ENCODE measurements at regions not wholly inside any gene's neighbourhood (a gene's known extent, or its start where the extent isn't known, plus 50 kb on each side); places are given as distances from the start of the nearest gene placed in this dataset.
"Not testable (repeated sequence)": the region's sequence is repeated elsewhere in the genome, so short reads cannot be mapped to it uniquely, and the experiment has no call there.

GRCh38 chr4:186846426-186846825 is 122.8 kb upstream of the FAT1 start:
- POLR2A ChIA-PET = no interaction called here
- no peaks in the 10 kb centered on the region for H3K27me3 Mint-ChIP-seq
- H3K4me1 Mint-ChIP-seq = no peaks in the 10 kb centered on the region
- peaks cover 4% of the 10 kb centered on the region for H3K9me3 Mint-ChIP-seq
- ATAC-seq (ENCODE audit: low read depth) (no peak), DNase-seq (no peak)
- no peak overlapping the region for H3K27ac Mint-ChIP-seq
- H3K36me3 Mint-ChIP-seq = no peaks in the 10 kb centered on the region
- no peak overlapping the region for H3K4me3 Mint-ChIP-seq

- H3K4me3 Mint-ChIP-seq; H3K9me3 Mint-ChIP-seq; H3K36me3 Mint-ChIP-seq; H3K27me3 Mint-ChIP-seq; DNase-seq; H3K4me1 Mint-ChIP-seq; ATAC-seq (ENCODE audit: low read depth); POLR2A ChIA-PET; H3K27ac Mint-ChIP-seq: not testable (repeated sequence)
These were observed 123.9 kb upstream of the FAT1 start for GRCh38 chr4:186847429-186848131.

- Mint-ChIP-seq H3K4me1 (no peaks in the 10 kb centered on the region), H3K9me3 (peaks cover 3% of the 10 kb centered on the region), H3K27ac (no peak overlapping the region), H3K36me3 (no peaks in the 10 kb centered on the region), H3K27me3 (no peaks in the 10 kb centered on the region), H3K4me3 (no peak overlapping the region)
- DNase-seq (no peak), ATAC-seq (ENCODE audit: low read depth) (no peak)
- POLR2A ChIA-PET = no interaction called here
These were observed 124.8 kb upstream of the FAT1 start for GRCh38 chr4:186848437-186848836.

GRCh38 chr4:186851291-186852072 is 127.8 kb upstream of the FAT1 start:
- H3K27ac Mint-ChIP-seq = no peak overlapping the region
- peaks cover 2% of the 10 kb centered on the region for H3K9me3 Mint-ChIP-seq
- no peaks in the 10 kb centered on the region for H3K4me1 Mint-ChIP-seq
- POLR2A ChIA-PET = no interaction called here
- H3K27me3 Mint-ChIP-seq = no peaks in the 10 kb centered on the region
- no peaks in the 10 kb centered on the region for H3K36me3 Mint-ChIP-seq
- DNase-seq (no peak), ATAC-seq (ENCODE audit: low read depth) (no peak)
- no peak overlapping the region for H3K4me3 Mint-ChIP-seq

GRCh38 chr4:186852073-186852420 is 128.4 kb upstream of the FAT1 start:
- ATAC-seq (ENCODE audit: low read depth) (no peak), DNase-seq (no peak)
- H3K27me3 Mint-ChIP-seq = no peaks in the 10 kb centered on the region
- peaks cover 2% of the 10 kb centered on the region for H3K9me3 Mint-ChIP-seq
- POLR2A ChIA-PET = no interaction called here
- no peak overlapping the region for H3K27ac Mint-ChIP-seq
- H3K36me3 Mint-ChIP-seq = no peaks in the 10 kb centered on the region
- no peaks in the 10 kb centered on the region for H3K4me1 Mint-ChIP-seq
- H3K4me3 Mint-ChIP-seq = no peak overlapping the region

- no peak overlapping the region for H3K4me3 Mint-ChIP-seq
- POLR2A ChIA-PET = no interaction called here
- H3K4me1 Mint-ChIP-seq = no peaks in the 10 kb centered on the region
These were observed 129.3 kb upstream of the FAT1 start for GRCh38 chr4:186852964-186853391.

GRCh38 chr4:186854256-186854655 is 130.6 kb upstream of the FAT1 start:
- no peaks in the 10 kb centered on the region for H3K36me3 Mint-ChIP-seq
- no peak for ATAC-seq (ENCODE audit: low read depth)
- no peak overlapping the region for H3K4me3 Mint-ChIP-seq
- no peaks in the 10 kb centered on the region for H3K9me3 Mint-ChIP-seq
- no peaks in the 10 kb centered on the region for H3K27me3 Mint-ChIP-seq
- H3K4me1 Mint-ChIP-seq = no peaks in the 10 kb centered on the region
- POLR2A ChIA-PET = no interaction called here
- no peak overlapping the region for H3K27ac Mint-ChIP-seq
- no peak for DNase-seq

More at GRCh38 chr4:186852964-186853391, 129.3 kb upstream of the FAT1 start:
- Mint-ChIP-seq H3K27ac (no peak overlapping the region), H3K9me3 (peaks cover 2% of the 10 kb centered on the region), H3K27me3 (no peaks in the 10 kb centered on the region), H3K36me3 (no peaks in the 10 kb centered on the region)
- ATAC-seq (ENCODE audit: low read depth) = no peak
- no peak for DNase-seq

GRCh38 chr4:186855111-186855510 is 131.5 kb upstream of the FAT1 start:
- Mint-ChIP-seq H3K27me3 (no peaks in the 10 kb centered on the region), H3K27ac (no peak overlapping the region), H3K9me3 (no peaks in the 10 kb centered on the region), H3K4me3 (no peak overlapping the region), H3K4me1 (no peaks in the 10 kb centered on the region), H3K36me3 (no peaks in the 10 kb centered on the region)
- ATAC-seq (ENCODE audit: low read depth) (no peak), DNase-seq (no peak)
- POLR2A ChIA-PET = no interaction called here

GRCh38 chr4:186857793-186858192 is 134.1 kb upstream of the FAT1 start:
- no peak for DNase-seq
- Mint-ChIP-seq H3K36me3 (no peaks in the 10 kb centered on the region), H3K4me1 (no peaks in the 10 kb centered on the region), H3K9me3 (no peaks in the 10 kb centered on the region), H3K4me3 (no peak overlapping the region), H3K27ac (no peak overlapping the region), H3K27me3 (no peaks in the 10 kb centered on the region)
- POLR2A ChIA-PET = no interaction called here
- no peak for ATAC-seq (ENCODE audit: low read depth)

GRCh38 chr4:186858355-186858754 is 134.7 kb upstream of the FAT1 start:
- no peaks in the 10 kb centered on the region for H3K9me3 Mint-ChIP-seq
- no peaks in the 10 kb centered on the region for H3K4me1 Mint-ChIP-seq
- no peak overlapping the region for H3K4me3 Mint-ChIP-seq
- H3K36me3 Mint-ChIP-seq = no peaks in the 10 kb centered on the region
- no peak overlapping the region for H3K27ac Mint-ChIP-seq
- DNase-seq (no peak), ATAC-seq (ENCODE audit: low read depth) (no peak)
- POLR2A ChIA-PET = no interaction called here
- H3K27me3 Mint-ChIP-seq = no peaks in the 10 kb centered on the region

- no peak for ATAC-seq (ENCODE audit: low read depth)
- H3K36me3 Mint-ChIP-seq = no peaks in the 10 kb centered on the region
- H3K27ac Mint-ChIP-seq = no peak overlapping the region
- no peaks in the 10 kb centered on the region for H3K4me1 Mint-ChIP-seq
- H3K27me3 Mint-ChIP-seq = no peaks in the 10 kb centered on the region
- POLR2A ChIA-PET = no interaction called here
- no peak for DNase-seq
- H3K4me3 Mint-ChIP-seq = no peak overlapping the region
- H3K9me3 Mint-ChIP-seq = no peaks in the 10 kb centered on the region
These were observed 135.8 kb upstream of the FAT1 start for GRCh38 chr4:186859420-186859819.

- no peak for DNase-seq
- no peak overlapping the region for H3K27ac Mint-ChIP-seq
- H3K4me3 Mint-ChIP-seq = no peak overlapping the region
- POLR2A ChIA-PET = no interaction called here
- H3K9me3 Mint-ChIP-seq = no peaks in the 10 kb centered on the region
- no peaks in the 10 kb centered on the region for H3K36me3 Mint-ChIP-seq
- no peak for ATAC-seq (ENCODE audit: low read depth)
- H3K27me3 Mint-ChIP-seq = no peaks in the 10 kb centered on the region
- no peaks in the 10 kb centered on the region for H3K4me1 Mint-ChIP-seq
These were observed 137.7 kb upstream of the FAT1 start for GRCh38 chr4:186861317-186861716.

- POLR2A ChIA-PET = no interaction called here
- Mint-ChIP-seq H3K4me1 (no peaks in the 10 kb centered on the region), H3K4me3 (no peak overlapping the region), H3K9me3 (peaks cover 2% of the 10 kb centered on the region), H3K27me3 (no peaks in the 10 kb centered on the region), H3K36me3 (no peaks in the 10 kb centered on the region), H3K27ac (no peak overlapping the region)
- ATAC-seq (ENCODE audit: low read depth) (no peak), DNase-seq (no peak)
These were observed 148.2 kb upstream of the FAT1 start for GRCh38 chr4:186871856-186872255.

GRCh38 chr4:186873095-186873494 is 149.4 kb upstream of the FAT1 start:
- H3K4me1 Mint-ChIP-seq; H3K36me3 Mint-ChIP-seq; DNase-seq; POLR2A ChIA-PET; H3K4me3 Mint-ChIP-seq; ATAC-seq (ENCODE audit: low read depth); H3K27ac Mint-ChIP-seq; H3K27me3 Mint-ChIP-seq; H3K9me3 Mint-ChIP-seq: not testable (repeated sequence)

Measured in activated naive CD8-positive, alpha-beta T cell treated with anti-CD3 and anti-CD28 coated beads, Interleukin-2, amount 10 ng/mL, durations not matched to agents 7 days and 5 days (primary cell).